ENCODE measurements at regions not wholly inside any gene's neighbourhood (a gene's known extent, or its start where the extent isn't known, plus 50 kb on each side); places are given as distances from the start of the nearest gene placed in this dataset.

DNA sequence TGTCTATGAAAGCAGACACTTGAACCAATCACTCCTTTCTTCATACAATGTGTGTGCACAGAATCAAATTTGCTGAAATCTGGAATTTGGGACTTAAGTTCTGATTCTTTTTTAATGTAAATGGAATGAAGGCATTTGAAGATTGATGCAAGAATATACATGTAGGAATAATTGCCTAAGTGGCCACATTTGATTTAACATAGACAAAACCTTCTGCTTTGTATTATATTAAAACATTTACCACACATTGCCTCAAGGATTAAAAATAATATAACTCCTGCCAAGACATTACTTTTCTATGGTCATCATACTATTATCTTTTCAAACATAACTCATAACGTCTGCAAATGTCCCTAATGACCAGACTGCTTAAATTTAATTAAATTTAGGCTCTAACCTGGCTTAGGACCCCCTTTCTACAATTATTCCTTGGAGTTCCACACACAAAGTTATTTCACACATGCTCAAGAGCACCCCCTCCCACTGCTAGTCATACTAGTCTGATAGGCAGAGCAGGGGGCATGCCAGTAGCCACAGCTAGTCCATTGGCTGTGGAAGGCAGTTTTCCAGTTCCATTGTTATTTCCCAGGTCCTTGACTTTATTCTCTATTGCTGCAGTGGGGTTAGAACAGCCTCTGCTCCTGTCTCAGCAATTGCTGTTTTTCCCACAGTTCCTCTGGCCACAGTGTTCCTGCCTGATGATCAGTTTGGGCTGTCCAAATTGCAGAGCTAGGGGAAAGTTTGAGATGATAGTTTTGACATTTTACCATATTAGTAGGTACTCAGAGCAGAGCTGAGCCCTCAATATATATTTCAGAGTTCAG lies 360.6 kb upstream of the GRAMD2B start:
- no peaks in the 10 kb centered on the region for H3K36me3 ChIP-seq
- no peaks in the 10 kb centered on the region for H3K27me3 ChIP-seq (ENCODE audit: low read depth)
- intact Hi-C loops (cut with DNase I): no loop called here
- no peak overlapping the region for H3K4me3 ChIP-seq
- DNase-seq (no peak), ATAC-seq (no peak)
- no peaks in the 10 kb centered on the region for H3K9me3 ChIP-seq
- no peaks in the 10 kb centered on the region for H3K4me1 ChIP-seq
- TF ChIP-seq, protein P1, sequence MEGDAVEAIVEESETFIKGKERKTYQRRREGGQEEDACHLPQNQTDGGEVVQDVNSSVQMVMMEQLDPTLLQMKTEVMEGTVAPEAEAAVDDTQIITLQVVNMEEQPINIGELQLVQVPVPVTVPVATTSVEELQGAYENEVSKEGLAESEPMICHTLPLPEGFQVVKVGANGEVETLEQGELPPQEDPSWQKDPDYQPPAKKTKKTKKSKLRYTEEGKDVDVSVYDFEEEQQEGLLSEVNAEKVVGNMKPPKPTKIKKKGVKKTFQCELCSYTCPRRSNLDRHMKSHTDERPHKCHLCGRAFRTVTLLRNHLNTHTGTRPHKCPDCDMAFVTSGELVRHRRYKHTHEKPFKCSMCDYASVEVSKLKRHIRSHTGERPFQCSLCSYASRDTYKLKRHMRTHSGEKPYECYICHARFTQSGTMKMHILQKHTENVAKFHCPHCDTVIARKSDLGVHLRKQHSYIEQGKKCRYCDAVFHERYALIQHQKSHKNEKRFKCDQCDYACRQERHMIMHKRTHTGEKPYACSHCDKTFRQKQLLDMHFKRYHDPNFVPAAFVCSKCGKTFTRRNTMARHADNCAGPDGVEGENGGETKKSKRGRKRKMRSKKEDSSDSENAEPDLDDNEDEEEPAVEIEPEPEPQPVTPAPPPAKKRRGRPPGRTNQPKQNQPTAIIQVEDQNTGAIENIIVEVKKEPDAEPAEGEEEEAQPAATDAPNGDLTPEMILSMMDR (IDR thresholded peaks at IDR 0.05): no peak
- H3K27ac ChIP-seq: no peak overlapping the region

DNA sequence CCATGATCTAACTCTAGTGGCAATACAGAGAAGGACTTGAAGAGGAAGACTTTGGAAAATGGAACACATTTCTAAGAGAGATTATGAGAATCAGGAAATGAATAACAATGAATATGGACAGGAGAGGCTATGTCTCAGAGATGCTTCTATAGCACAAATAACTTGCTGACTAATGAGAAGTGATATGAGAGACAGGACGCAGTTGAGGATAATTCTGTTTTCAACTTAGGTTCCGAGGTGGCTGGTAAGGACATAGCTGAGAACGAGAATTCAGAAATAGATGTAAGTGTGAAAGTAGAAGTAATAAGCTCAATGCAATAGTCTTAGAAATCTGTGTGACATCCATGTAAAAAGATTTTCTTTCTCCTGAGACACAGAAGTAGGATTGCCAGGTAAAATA lies 358.1 kb upstream of the GRAMD2B start:
- DNase-seq (no peak), ATAC-seq (no peak)
- no peak overlapping the region for H3K4me3 ChIP-seq
- no peaks in the 10 kb centered on the region for H3K4me1 ChIP-seq
- no peak overlapping the region for H3K27ac ChIP-seq
- H3K36me3 ChIP-seq: no peaks in the 10 kb centered on the region
- intact Hi-C loops (cut with DNase I): no loop called here
- no peaks in the 10 kb centered on the region for H3K27me3 ChIP-seq (ENCODE audit: low read depth)
- no peaks in the 10 kb centered on the region for H3K9me3 ChIP-seq
- TF ChIP-seq, protein P1 (IDR thresholded peaks at IDR 0.05): no peak

DNA sequence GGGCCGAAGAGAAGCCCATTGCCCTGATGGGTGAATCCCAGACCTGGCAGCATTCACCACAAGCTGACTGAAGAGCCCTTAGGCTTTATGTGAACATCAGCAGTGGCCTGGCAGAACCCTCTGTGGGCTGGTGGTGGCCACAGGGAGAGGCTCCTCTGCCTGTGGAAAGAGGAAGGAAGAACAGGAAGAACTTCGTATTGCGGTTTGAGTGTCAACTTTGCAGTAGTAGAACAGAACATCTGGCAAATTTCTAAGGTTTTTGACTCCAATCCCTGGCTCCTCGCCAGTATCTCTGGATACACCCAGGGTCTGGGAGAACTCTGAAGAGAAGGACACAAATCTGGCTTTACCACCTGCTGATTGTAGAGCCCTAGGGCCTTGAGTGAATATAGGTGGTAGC lies 356.4 kb upstream of the GRAMD2B start:
- DNase-seq (no peak), ATAC-seq (no peak)
- Histone ChIP-seq H3K27me3 (ENCODE audit: low read depth) (no peaks in the 10 kb centered on the region), H3K9me3 (no peaks in the 10 kb centered on the region), H3K4me1 (no peaks in the 10 kb centered on the region), H3K27ac (no peak overlapping the region), H3K4me3 (no peak overlapping the region), H3K36me3 (no peaks in the 10 kb centered on the region)
- intact Hi-C loops (cut with DNase I): no loop called here
- TF ChIP-seq, protein P1 (IDR thresholded peaks at IDR 0.05): no peak

DNA sequence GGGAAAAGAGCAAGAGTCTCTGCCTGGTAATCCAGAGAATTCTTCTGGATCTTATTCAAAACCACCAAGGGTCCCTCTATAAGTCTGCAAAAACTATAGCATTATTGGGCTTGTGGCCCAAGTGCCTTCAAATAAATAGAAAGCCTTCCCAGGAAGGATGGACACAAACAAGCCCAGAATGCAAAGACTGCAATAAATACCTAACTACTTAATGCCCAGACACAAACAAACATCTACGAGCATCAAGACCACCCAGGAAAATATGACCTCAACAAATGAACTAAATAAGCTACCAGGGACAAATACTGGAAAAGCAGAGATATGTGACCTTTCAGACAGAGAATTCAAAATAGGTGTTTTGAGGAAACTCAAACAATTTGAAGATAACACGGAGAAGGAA lies 355.8 kb upstream of the GRAMD2B start:
- TF ChIP-seq, protein P1 (IDR thresholded peaks at IDR 0.05): no peak
- Histone ChIP-seq H3K4me1 (no peaks in the 10 kb centered on the region), H3K9me3 (no peaks in the 10 kb centered on the region), H3K36me3 (no peaks in the 10 kb centered on the region), H3K4me3 (no peak overlapping the region), H3K27me3 (ENCODE audit: low read depth) (no peaks in the 10 kb centered on the region), H3K27ac (no peak overlapping the region)
- DNase-seq (no peak), ATAC-seq (no peak)
- intact Hi-C loops (cut with DNase I): no loop called here

DNA sequence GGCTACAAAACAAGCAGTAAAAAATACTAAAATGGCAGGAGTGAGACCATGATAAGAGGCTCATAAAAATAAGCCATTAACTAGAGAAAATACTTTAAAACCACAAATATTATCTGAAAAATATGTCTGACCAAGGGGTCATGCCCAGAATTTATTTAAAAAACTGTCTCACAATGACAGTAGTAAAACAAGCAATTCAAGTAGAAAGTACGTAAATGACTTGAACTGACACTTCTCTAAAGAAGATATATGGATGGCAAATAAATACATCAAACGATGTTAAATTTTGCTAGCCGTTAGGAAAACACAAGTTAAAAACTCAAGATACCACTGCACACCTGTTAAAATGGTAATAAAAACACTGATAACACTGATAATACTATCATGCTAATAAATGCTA lies 353.9 kb upstream of the GRAMD2B start:
- Histone ChIP-seq H3K4me1 (no peaks in the 10 kb centered on the region), H3K9me3 (no peaks in the 10 kb centered on the region), H3K36me3 (no peaks in the 10 kb centered on the region), H3K4me3 (no peak overlapping the region), H3K27ac (no peak overlapping the region), H3K27me3 (ENCODE audit: low read depth) (no peaks in the 10 kb centered on the region)
- intact Hi-C loops (cut with DNase I): no loop called here
- ATAC-seq (no peak), DNase-seq (no peak)
- TF ChIP-seq, protein P1 (IDR thresholded peaks at IDR 0.05): no peak
